C1 segment of cervical spinal cord (tissue), 14 donors: ENCODE measurements at regions not wholly inside any gene's neighbourhood (a gene's known extent, or its start where the extent isn't known, plus 50 kb on each side); places are given as distances from the start of the nearest gene placed in this dataset.
"Not testable (repeated sequence)": the region's sequence is repeated elsewhere in the genome, so short reads cannot be mapped to it uniquely, and the experiment has no call there.

Experiments
- DNase-seq, 14 donors: peaks; one replicate each; lab custom pipeline; 2025; lab: John Stamatoyannopoulos, UW

DNA sequence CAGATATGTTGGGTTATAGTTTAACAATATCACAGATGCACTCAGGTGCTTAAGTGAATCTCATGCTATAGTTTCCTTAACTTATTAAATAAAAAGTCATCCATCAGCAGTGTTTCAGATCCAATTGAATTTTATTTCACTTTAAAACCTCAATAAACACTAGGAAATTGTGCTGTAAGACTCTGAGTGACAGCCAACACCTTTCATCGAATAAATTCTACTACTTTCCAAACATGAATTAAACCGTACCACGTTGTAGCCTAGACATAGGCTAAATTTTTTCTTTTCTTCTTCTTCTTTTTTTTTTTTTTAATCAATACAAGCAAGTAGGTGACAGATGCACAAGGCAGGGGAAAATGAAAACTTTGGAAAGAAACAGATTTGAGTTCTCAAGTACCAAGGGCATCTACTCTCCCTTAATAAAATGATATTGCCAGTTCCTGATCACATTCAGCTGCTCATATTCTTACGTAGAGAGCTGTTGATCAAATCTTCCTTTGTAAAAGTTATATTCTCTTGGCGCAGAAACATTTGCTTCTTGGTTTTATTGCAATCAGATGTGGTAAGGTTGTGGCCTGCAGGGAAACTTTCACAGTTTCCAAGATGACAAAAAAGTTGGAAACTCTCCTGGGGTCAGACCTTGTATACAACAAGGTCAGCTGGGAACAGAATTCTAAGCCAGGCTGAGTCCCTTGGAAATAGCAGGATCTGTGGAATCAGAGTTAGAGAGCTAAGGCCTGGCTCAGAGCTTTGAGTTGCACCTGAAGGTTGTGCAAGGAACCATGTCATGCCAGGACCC is 147.7 kb downstream of the CD47 start:
- no peak for DNase-seq

DNA sequence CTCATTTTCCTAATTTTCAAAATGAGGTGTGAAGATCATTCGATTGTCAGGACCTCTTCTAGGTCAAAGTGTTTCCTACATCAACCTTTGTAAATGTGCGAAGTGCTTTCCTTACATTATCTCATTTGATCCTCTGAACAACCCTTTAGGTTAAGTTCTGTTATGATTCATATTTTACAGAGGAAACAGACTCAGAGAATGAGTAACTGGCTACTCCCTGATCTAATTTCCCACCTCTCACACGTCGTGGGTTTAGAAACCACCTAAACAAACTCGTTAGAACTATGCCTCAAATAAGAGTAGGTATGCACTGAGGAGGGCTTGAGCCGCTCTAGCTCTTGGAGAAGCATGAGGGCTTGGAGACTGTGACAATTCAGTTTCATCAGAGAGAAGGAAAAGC is 148.6 kb downstream of the CD47 start:
- no peak for DNase-seq

DNA sequence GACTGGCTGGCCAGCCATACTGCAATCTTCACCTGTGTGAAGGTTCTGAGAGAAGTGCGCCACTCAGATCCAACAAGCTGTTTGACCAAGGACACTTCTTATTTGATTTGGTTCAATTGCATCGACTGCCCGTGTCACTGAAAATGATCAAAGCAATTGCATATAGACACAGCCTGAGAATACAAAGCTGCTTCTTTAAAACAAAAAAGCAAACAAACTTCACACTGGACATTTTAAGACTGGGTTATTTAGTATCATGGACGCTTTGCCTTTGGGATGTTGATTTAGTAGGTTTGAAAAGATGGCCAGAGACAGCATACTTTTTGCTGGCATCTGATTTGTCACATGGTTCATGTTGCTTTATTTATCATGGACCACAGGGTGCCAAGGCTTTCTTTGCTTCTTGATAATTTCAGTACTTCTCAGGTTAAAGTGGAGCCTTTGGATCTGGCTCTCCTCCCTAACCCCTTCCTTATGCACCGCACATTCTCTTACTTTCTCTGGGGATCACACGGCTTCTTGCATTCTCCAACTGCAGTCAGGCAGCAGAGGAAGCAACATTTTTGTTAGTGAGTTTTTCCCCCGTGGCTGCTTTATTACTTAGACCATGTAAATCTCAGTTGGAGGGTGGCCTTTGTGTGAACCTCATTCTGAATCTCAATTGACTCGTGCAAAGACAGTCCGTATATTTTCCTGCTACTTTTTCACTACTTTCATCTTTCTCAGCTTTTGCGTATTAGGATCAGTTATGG is 151.0 kb downstream of the CD47 start:
- peak in 1 of 14 donors; percentile 5 for DNase-seq

DNA sequence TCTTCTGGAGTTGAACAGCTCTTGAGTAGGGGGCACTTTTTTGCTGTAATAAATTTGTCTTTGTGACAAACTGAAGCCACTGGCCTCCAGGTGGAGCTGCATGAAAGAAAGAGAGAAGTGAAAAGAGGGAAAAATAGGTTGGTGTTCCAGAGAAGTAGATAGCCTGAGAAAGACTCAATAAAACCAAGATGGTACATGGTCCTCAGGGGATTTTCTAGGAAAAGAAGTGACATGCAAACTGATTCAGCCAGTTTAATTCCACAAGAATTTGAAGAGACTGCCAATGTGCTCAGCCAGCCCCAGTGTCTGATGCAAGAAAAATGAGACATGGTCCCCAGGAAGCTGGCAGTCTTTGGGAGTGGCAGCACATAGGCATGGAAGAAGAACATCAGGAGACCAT is 152.7 kb downstream of the CD47 start:
- DNase-seq, result peak in 1 of 14 donors; percentile 3

DNA sequence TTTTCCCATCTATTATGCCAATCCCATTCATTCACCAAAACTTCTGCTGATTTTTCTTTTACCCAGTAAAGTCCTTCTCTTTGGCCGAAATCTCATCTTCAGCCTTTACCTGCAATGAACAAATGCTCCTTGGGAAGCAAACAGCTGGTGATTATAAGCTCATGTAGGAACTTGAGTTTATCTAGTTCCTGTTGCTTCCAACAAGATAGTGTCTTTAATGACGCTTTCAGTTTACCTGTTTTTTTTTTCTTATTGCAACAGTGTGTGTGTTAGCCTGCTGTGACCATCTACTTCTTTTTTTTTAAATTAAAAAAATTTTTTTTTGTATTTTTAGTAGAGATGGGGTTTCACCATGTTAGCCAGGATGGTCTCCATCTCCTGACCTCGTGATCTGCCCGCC is 156.0 kb downstream of the CD47 start:
- DNase-seq, result no peak

DNA sequence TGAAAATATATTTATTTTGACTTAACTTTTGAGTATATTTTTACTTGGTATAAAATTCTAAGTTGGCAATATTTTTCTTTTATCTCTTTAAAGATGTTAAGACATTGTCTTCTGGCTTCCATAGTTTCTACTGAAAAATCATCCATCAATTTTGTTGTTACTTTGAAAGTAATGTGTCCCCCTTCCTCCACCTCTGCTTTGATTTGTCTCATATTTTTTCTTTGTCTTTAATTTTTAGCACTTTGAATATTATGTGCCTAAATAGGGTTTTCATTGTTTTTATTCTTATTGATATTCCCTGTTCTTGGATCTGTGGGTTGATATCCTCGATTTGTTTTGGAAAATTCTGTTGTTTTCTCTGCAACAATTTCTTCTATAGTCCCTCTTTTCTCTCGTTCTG is 157.4 kb downstream of the CD47 start:
- DNase-seq, result no peak

- DNase-seq, result no peak
These were observed 159.5 kb downstream of the CD47 start for GRCh38 chr3:107931326-107931725.

DNA sequence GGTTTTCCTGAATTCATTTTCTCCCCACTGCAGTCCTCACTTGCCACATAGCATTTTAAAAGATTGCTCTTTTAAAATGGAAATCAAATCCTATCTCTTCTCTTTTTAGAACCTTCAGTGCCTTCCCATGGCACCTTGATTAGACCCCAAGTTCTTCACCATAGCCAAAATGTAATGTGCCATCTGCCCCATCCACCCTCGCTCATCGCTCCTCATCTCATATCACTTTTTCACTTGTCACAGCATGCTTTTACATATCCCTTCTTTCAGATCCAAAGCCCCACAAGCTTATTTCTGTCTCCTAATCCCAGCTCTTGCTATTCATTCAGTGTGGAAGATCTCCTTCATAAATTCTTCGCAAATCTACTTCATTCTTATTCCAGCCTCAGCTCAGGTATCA is 161.7 kb downstream of the CD47 start:
- peak in 1 of 14 donors; percentile 56 for DNase-seq

DNA sequence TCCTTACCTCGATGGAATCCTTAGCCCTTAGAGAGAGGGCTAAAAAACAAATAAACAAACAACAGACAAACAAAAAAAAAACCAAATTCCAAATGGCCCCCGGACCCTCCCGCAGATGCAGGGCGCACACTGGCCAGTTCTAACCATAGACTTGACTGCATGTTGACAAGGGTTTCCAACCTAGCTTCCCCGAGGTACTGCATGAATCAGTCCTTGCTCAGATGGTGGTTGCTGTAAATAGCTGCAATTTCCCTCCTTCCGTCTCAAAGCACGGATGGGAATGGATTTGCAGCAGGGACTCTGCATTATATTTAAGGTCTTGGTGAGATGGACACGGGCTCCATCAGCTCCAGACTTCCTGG is 162.8 kb downstream of the CD47 start:
- peak in 8 of 14 donors; percentile 37 to 82 (median 62) for DNase-seq

GRCh38 chr3:107927361-107928083 is 163.3 kb downstream of the CD47 start:
- peak; percentile 33 to 90 (median 71) for DNase-seq

DNA sequence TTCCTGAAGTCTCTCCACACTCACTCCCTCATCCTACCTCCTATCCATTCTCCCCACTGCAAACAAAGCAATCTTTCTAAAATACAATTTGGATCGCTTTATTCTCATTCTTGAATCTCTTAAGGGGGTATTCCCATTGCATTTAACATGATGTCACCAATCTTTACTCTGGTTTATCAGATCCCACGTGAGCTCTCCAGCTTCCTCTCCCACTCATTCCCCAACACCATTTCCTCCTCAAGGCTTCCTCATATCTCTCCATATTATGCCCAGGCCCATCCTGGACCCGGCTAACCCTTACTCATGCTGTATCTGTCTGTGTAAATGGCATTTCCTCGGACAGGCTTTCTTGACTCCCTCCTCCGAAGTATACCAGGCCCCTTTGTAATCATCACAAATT is 165.0 kb downstream of the CD47 start:
- no peak for DNase-seq

GRCh38 chr3:107921038-107921437 is 169.8 kb downstream of the CD47 start:
- DNase-seq, result no peak

DNA sequence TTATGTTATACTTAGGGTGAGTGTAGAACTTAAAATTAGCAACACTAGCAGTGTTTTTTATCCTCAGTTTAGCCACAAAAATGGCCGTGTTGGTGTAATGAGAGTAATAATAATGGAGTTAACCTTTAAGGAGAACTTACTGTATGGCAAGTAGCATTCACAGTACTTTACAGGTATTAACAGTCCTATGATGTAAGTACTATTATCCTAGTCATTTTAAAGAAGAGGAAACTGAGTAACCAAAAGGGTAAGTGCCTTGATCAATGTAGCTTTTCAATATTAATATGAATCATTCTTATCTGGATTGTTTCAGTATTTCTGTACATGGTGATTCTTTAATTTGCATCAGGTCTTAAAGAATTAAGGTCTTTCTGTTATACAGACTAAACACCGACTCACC is 170.3 kb downstream of the CD47 start:
- no peak for DNase-seq

DNA sequence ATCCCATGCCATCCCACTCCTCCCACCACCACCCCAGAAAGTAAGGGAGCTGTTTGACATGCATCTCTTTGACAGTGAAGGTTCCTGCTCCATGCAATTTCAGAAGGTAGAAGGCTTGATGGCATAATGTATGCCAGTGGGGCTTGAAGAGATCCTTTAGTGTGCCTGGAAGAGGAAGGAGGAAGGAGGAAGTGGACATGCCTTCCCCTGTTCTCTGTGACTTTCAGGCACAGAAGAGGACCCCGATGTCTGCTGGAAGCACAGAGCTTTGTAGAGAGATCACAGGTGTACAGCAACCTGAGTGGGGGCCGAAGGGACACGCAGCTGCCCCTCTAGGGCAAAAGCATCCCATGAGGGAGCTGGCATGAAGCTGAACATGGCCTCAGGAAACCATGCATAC is 171.6 kb downstream of the CD47 start:
- no peak for DNase-seq

DNA sequence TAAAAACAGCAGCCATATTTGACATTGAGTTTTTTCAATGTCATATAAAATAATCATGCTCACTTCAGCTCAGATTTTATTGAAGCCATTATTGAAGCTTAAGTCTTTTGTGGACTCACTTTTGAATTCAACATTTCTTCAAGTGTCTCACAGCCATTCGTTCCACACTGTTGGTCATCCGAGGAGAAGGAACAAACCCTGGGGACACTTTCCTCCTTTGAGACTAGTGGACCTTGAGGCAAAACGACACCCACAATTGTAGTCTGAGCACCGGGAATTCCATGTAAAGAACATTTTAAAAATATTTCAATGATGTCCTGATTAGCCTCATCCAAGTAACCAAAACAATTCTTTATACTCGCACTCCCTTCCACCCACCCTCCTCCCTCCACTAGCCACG is 174.7 kb downstream of the CD47 start:
- no peak for DNase-seq

DNA sequence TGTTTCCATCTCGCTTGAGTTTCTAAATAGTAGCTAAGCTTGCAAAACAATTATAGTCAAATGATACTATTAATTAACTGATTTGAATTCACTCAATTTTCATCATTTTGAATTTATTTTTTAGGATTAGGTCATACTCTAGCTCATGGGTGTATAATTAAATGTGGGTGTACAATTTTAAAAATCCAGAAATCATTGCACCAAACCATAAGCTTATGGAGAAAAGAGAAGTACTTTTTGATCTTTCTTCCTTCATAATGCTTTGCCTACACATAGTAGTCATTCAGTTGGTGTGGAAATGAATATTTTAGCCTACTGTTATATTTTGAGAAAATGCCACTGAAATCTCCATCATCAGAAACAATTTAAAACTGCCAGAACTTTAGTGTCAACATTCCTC is 175.1 kb downstream of the CD47 start:
- no peak for DNase-seq

- no peak for DNase-seq
These were observed 177.1 kb downstream of the CD47 start for GRCh38 chr3:107913701-107914100.

GRCh38 chr3:107911337-107912000 is 179.4 kb downstream of the CD47 start:
- DNase-seq, result no peak

DNA sequence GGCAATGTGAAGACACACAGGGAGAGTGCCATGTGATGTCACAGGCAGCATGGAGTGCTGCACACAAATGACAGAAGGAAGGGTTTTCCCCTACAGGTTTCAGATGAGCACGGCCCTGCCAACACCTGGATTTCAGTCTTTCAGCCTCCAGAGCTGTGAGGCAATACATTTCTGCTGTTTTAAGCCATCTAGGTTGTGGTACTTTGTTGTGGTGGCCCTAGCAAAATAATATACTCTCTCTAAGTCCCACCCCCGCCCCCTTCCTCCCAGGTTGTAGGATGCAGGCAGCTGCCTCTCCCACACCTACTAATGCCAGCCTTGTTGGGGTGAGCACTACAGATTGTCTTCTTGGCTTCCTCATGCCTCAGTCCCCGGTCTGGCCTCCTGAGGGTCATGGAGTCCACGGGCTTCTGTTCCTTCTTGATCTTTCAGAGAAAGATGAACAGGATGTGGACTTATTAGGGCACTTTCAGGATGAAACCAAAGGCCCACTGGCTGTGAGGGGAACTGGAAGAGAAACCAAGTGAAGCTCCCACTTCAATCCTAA is 180.0 kb downstream of the CD47 start:
- no peak for DNase-seq

DNA sequence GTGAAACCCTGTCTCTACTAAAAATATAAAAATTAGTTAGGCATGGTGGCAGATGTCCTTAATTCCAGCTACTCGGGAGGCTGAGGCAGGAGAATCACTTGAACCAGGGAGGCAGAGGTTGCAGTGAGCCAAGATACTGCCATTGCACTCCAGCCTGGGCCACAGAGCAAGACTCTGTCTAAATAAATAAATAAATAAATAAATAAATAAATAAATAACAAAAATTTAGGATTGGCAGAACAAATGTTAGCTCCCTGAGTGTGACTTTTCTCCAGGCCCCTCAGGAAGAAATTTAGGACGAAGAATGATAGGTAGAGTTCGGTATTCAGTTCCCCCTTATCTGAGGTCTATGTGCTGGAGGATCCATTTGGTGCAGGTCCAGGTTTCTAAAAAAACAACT is 181.2 kb downstream of the CD47 start:
- not testable (repeated sequence) for DNase-seq

DNA sequence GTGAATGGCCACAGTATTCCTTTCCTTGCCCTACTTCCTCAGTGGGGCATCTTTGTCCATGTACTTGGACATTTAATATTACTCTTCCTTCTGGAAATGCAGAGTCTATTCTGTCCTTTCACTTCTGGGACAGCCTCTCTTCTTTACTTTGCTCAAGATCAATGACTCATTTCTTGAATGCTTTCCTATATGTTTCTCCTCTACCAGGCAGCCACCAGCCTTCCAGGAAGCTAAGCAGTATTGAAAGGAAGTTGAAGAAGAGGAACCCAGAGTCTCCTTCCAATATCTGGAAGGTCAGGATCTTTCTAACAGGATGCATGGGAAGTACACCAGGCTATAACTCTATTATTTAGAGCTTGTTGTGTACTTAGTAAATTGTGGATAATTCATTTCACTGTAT is 182.8 kb downstream of the CD47 start:
- DNase-seq, result no peak
